GM12874 (cell line): ENCODE measurements at regions not wholly inside any gene's neighbourhood (a gene's known extent, or its start where the extent isn't known, plus 50 kb on each side); places are given as distances from the start of the nearest gene placed in this dataset.

Source experiments
- CTCF ChIP-seq: IDR thresholded peaks from 2 replicates; pipeline ENCODE4 v1.5.1; 2011; ENCODE audit warnings: low read depth, mild to moderate bottlenecking, control low read depth, low read length, moderate library complexity; ENCODE audit not compliant: insufficient read depth

GRCh38 chr2:138066139-138066806, 102.0 kb downstream of the HNMT start:
- TF ChIP-seq CTCF = no peak

GRCh38 chr2:138066841-138067240, 102.6 kb downstream of the HNMT start:
- no peak for TF ChIP-seq CTCF

- no peak for TF ChIP-seq CTCF
Observed at GRCh38 chr2:138071720-138072719, 107.7 kb downstream of the HNMT start.

- TF ChIP-seq CTCF = no peak
Observed at GRCh38 chr2:138078153-138078552, 113.9 kb downstream of the HNMT start.

- TF ChIP-seq CTCF = no peak
Observed at GRCh38 chr2:138079976-138080375, 115.7 kb downstream of the HNMT start.

GRCh38 chr2:138081225-138082073, 117.2 kb downstream of the HNMT start:
- TF ChIP-seq CTCF = no peak

- no peak for TF ChIP-seq CTCF
Observed at GRCh38 chr2:138084206-138084605, 119.9 kb downstream of the HNMT start.
